CD14-positive monocyte (primary cell): ENCODE measurements at regions not wholly inside any gene's neighbourhood (a gene's known extent, or its start where the extent isn't known, plus 50 kb on each side); places are given as distances from the start of the nearest gene placed in this dataset.

Experiments
- DNase-seq, 3 donors: peaks; one replicate each; pipeline ENCODE4 v3.0.0-alpha.2; 2011 to 2022
- H2AFZ ChIP-seq: 2 replicates; pipeline ENCODE4 v1.6.0; 2012; ENCODE audit warnings: mild to moderate bottlenecking, low read depth, low read length, inconsistent platforms; ENCODE audit not compliant: insufficient read depth, poor library complexity, severe bottlenecking
- H3K27ac ChIP-seq, 2 donors: 1 replicate in 1 of 2; 2 replicates in 1 of 2; pipeline ENCODE4 v1.5.1; 2012 to 2013; ENCODE audit warnings: low read length in 2 of 2, control low read depth in 1 of 2, inconsistent platforms in 1 of 2, low read depth in 1 of 2, mild to moderate bottlenecking in 1 of 2
- H3K27me3 ChIP-seq, 2 donors: one replicate each; pipeline versions ENCODE4 v1.6.0 to v1.6.1; 2011 to 2013; ENCODE audit warnings: low read length in 2 of 2; ENCODE audit not compliant: control insufficient read depth in 2 of 2, insufficient read depth in 2 of 2
- H3K36me3 ChIP-seq, 2 donors: replicated peaks in 1 of 2; 1 replicate in 1 of 2; 2 replicates in 1 of 2; pipeline versions ENCODE4 v1.5.1 to v1.6.1; 2012 to 2013; ENCODE audit warnings: low read length in 2 of 2, control low read depth in 1 of 2, inconsistent platforms in 1 of 2, mild to moderate bottlenecking in 1 of 2; ENCODE audit not compliant: insufficient read depth in 2 of 2, control insufficient read depth in 1 of 2
- H3K4me1 ChIP-seq, 2 donors: 1 replicate in 1 of 2; 2 replicates in 1 of 2; pipeline versions ENCODE4 v1.5.1 to v1.6.1; 2012 to 2013; ENCODE audit warnings: low read length in 2 of 2, control low read depth in 1 of 2, inconsistent platforms in 1 of 2, mild to moderate bottlenecking in 1 of 2, moderate library complexity in 1 of 2; ENCODE audit not compliant: insufficient read depth in 2 of 2, control insufficient read depth in 1 of 2
- H3K4me2 ChIP-seq: replicated peaks from 2 replicates; pipeline ENCODE3; 2012; ENCODE audit warnings: low read length, moderate library complexity, mild to moderate bottlenecking; ENCODE audit not compliant: poor library complexity, severe bottlenecking; ENCODE audit errors: extremely low read depth
- H3K4me3 ChIP-seq, 3 experiments: fragments of 200-600 bp in 1 of 3; sonication (generic) in 1 of 3; replicated peaks in 1 of 3; 1 replicate in 2 of 3; 2 replicates in 1 of 3; pipeline ENCODE4 v1.5.1; 2011 to 2013; ENCODE audit warnings: low read length in 3 of 3, mild to moderate bottlenecking in 3 of 3, control low read depth in 2 of 3, low read depth in 2 of 3, inconsistent platforms in 1 of 3, moderate library complexity in 1 of 3
- H3K79me2 ChIP-seq: 2 replicates; pipeline ENCODE4 v1.6.0; 2012; ENCODE audit warnings: mild to moderate bottlenecking, control low read depth, inconsistent platforms, low read length, moderate library complexity; ENCODE audit not compliant: insufficient read depth
- H3K9ac ChIP-seq: 2 replicates; pipeline ENCODE4 v1.6.0; 2017; ENCODE audit warnings: low read length, mild to moderate bottlenecking; ENCODE audit not compliant: insufficient read depth, poor library complexity, severe bottlenecking
- H3K9me3 ChIP-seq, 2 donors: replicated peaks in 1 of 2; 1 replicate in 1 of 2; 2 replicates in 1 of 2; pipeline versions ENCODE4 v1.5.1 to v1.6.1; 2012 to 2013; ENCODE audit warnings: low read length in 2 of 2, control low read depth in 1 of 2; ENCODE audit not compliant: control insufficient read depth in 1 of 2, insufficient read depth in 1 of 2
- H4K20me1 ChIP-seq: 2 replicates; pipeline ENCODE4 v1.6.0; 2012; ENCODE audit warnings: mild to moderate bottlenecking, low read length, control low read depth, moderate library complexity; ENCODE audit not compliant: insufficient read depth
- H3K27ac Mint-ChIP-seq, 7 donors: one replicate each; pipeline ENCODE4 v1.8.0; 2020; ENCODE audit warnings: mild to moderate bottlenecking in 7 of 7, mixed read lengths in 7 of 7, moderate library complexity in 6 of 7, inconsistent platforms in 2 of 7
- H3K27me3 Mint-ChIP-seq, 3 donors: one replicate each; pipeline ENCODE4 v1.8.0; 2021 to 2022; ENCODE audit warnings: low read depth in 3 of 3, mild to moderate bottlenecking in 3 of 3, mixed read lengths in 3 of 3, moderate library complexity in 3 of 3, inconsistent platforms in 1 of 3
- H3K36me3 Mint-ChIP-seq, 2 donors: one replicate each; pipeline ENCODE4 v1.8.0; 2020; ENCODE audit warnings: mixed read lengths in 2 of 2, inconsistent platforms in 1 of 2, mild to moderate bottlenecking in 1 of 2
- H3K4me1 Mint-ChIP-seq: one replicate; pipeline ENCODE4 v1.8.0; 2020; ENCODE audit warnings: mild to moderate bottlenecking, mixed read lengths
- H3K4me3 Mint-ChIP-seq, 2 donors: one replicate each; pipeline ENCODE4 v1.8.0; 2020; ENCODE audit warnings: mild to moderate bottlenecking in 2 of 2, mixed read lengths in 2 of 2, moderate library complexity in 1 of 2
- H3K9me3 Mint-ChIP-seq, 7 donors: one replicate each; pipeline ENCODE4 v1.8.0; 2020 to 2022; ENCODE audit warnings: mixed read lengths in 7 of 7, mild to moderate bottlenecking in 6 of 7, moderate library complexity in 6 of 7, inconsistent platforms in 2 of 7
- WGBS: methylation state at CpG from one replicate; pipeline ENCODE4 v1.1.5; 2013; ENCODE audit warnings: missing lambda C conversion rate; ENCODE audit not compliant: insufficient coverage; 5-methylcytosine and 5-hydroxymethylcytosine counted together
- intact Hi-C, 2 donors: fragments of 100-400 bp; cut with micrococcal nuclease; formaldehyde crosslinking; loops; one replicate each; pipeline versions ENCODE4 v1.15.0 to v1.15.1; 2023
- TF ChIP-seq, protein P1 (sequence below): fragments of 200-600 bp; IDR thresholded peaks from one replicate; pipeline ENCODE4 v1.8.0; 2022; ENCODE audit warnings: antibody characterized with exemption, mild to moderate bottlenecking

DNA sequence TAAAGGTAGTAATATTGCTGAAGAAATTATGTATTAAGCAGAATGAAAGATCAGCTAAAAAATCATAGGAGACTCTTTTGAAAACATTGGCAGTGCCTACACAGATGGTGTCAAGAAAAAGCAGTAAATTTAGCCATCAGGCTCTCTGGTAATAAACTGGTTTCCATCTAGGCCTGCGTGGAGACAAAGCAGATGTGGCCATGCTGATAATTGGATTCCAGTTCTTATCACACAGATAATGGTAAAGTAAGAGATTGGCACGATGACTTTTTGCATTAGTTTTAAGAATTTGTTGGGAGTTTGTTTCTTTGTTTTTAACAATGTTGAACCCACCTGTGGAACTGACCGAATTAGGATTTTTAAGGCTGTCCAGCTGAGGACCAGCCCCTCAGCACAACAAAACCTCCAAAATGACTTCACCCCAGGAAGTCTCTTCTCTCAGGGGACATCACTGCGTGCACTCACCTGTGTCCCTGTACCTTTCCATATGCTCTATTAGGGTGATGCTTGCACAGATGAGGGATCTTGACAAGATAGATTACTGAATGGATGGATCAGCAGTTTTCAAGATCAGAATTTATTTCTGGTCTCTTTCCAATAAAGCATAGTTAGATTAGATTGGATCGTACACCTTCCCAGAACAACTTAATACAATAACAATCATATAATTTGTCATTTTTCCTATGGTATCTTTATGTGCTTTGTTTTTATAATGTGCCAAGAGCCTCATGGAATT, 69.1 kb upstream of the DNAJC10 start:
- no peak overlapping the region for H3K27ac Mint-ChIP-seq
- no peaks in the 10 kb centered on the region for H3K4me1 ChIP-seq
- H2AFZ ChIP-seq = no peak overlapping the region
- H3K9me3 ChIP-seq = no peaks in the 10 kb centered on the region
- intact Hi-C loops = no loop called here
- no peak overlapping the region for H3K4me2 ChIP-seq
- H3K27me3 Mint-ChIP-seq = peaks cover 0 to 6% (median 0%) of the 10 kb centered on the region in 3 donors
- TF ChIP-seq, protein P1, sequence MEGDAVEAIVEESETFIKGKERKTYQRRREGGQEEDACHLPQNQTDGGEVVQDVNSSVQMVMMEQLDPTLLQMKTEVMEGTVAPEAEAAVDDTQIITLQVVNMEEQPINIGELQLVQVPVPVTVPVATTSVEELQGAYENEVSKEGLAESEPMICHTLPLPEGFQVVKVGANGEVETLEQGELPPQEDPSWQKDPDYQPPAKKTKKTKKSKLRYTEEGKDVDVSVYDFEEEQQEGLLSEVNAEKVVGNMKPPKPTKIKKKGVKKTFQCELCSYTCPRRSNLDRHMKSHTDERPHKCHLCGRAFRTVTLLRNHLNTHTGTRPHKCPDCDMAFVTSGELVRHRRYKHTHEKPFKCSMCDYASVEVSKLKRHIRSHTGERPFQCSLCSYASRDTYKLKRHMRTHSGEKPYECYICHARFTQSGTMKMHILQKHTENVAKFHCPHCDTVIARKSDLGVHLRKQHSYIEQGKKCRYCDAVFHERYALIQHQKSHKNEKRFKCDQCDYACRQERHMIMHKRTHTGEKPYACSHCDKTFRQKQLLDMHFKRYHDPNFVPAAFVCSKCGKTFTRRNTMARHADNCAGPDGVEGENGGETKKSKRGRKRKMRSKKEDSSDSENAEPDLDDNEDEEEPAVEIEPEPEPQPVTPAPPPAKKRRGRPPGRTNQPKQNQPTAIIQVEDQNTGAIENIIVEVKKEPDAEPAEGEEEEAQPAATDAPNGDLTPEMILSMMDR = no peak
- H3K4me3 ChIP-seq = no peak overlapping the region
- no peaks in the 10 kb centered on the region for H3K36me3 Mint-ChIP-seq
- 80% methylated on average over 2 of the region's 5 CpGs for WGBS
- H3K27me3 ChIP-seq = no peaks in the 10 kb centered on the region
- no peaks in the 10 kb centered on the region for H4K20me1 ChIP-seq
- peaks cover 14% of the 10 kb centered on the region for H3K4me1 Mint-ChIP-seq
- H3K79me2 ChIP-seq = no peaks in the 10 kb centered on the region
- H3K9me3 Mint-ChIP-seq = no peaks in the 10 kb centered on the region
- DNase-seq = no peak
- no peaks in the 10 kb centered on the region for H3K36me3 ChIP-seq
- no peak overlapping the region for H3K4me3 Mint-ChIP-seq
- H3K27ac ChIP-seq = no peak overlapping the region
- no peak overlapping the region for H3K9ac ChIP-seq

DNA sequence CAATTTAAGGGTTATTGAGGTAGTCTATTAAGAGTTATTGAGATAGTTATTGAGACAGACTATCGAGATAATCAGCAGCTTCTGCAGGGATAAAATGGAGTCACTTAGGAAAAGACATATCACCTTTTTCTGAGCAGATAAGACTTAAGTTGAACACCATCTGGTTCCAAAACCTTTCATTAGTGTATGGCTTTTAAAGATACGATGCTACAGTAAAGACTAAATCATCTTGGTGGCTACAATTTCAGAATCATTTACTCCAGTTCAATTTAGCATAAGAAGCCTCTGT, 68.6 kb upstream of the DNAJC10 start:
- Histone ChIP-seq H3K4me2 (no peak overlapping the region), H3K79me2 (no peaks in the 10 kb centered on the region), H3K9me3 (no peaks in the 10 kb centered on the region), H3K9ac (no peak overlapping the region), H3K36me3 (no peaks in the 10 kb centered on the region), H2AFZ (no peak overlapping the region), H4K20me1 (no peaks in the 10 kb centered on the region), H3K27me3 (no peaks in the 10 kb centered on the region), H3K27ac (no peak overlapping the region), H3K4me1 (no peaks in the 10 kb centered on the region), H3K4me3 (no peak overlapping the region)
- Mint-ChIP-seq H3K27me3 (peaks cover 0 to 6% (median 0%) of the 10 kb centered on the region in 3 donors), H3K4me3 (no peak overlapping the region), H3K4me1 (peaks cover 14% of the 10 kb centered on the region), H3K27ac (no peak overlapping the region), H3K36me3 (no peaks in the 10 kb centered on the region), H3K9me3 (no peaks in the 10 kb centered on the region)
- WGBS = no CpG with 5 or more reads among the region's 2 CpGs
- TF ChIP-seq, protein P1 = no peak
- intact Hi-C loops = no loop called here
- DNase-seq = no peak
